Epithelial cell of proximal tubule (primary cell): ENCODE measurements at regions not wholly inside any gene's neighbourhood (a gene's known extent, or its start where the extent isn't known, plus 50 kb on each side); places are given as distances from the start of the nearest gene placed in this dataset.

Source experiments
- DNase-seq: peaks from one replicate; pipeline ENCODE4 v3.0.0-alpha.2; 2011; ENCODE audit warnings: low read depth
- H3K4me3 ChIP-seq: 2 replicates; pipeline ENCODE4 v1.5.1; 2011; ENCODE audit warnings: low read depth, mild to moderate bottlenecking, low read length
- CTCF ChIP-seq: conservative IDR thresholded peaks from 2 replicates; pipeline ENCODE4 v1.5.1; 2012; ENCODE audit warnings: low read depth, mild to moderate bottlenecking, low read length

GRCh38 chr4:122100508-122100907, 51.6 kb upstream of the BLTP1 start:
- TF ChIP-seq CTCF: no peak
- H3K4me3 ChIP-seq: no peak overlapping the region
- no peak for DNase-seq

- H3K4me3 ChIP-seq: no peak overlapping the region
- DNase-seq: no peak
- TF ChIP-seq CTCF: no peak
Observed at GRCh38 chr4:122099896-122100295, 52.2 kb upstream of the BLTP1 start.

- DNase-seq: no peak
- TF ChIP-seq CTCF: no peak
- no peak overlapping the region for H3K4me3 ChIP-seq
Observed at GRCh38 chr4:122091836-122092405, 60.2 kb upstream of the BLTP1 start.

GRCh38 chr4:122091397-122091796, 60.7 kb upstream of the BLTP1 start:
- DNase-seq: no peak

GRCh38 chr4:122090989-122091388, 61.1 kb upstream of the BLTP1 start:
- no peak for TF ChIP-seq CTCF
- DNase-seq: no peak
- no peak overlapping the region for H3K4me3 ChIP-seq

More at GRCh38 chr4:122091397-122091796, 60.7 kb upstream of the BLTP1 start:
- no peak for TF ChIP-seq CTCF
- no peak overlapping the region for H3K4me3 ChIP-seq

- no peak overlapping the region for H3K4me3 ChIP-seq
- no peak for DNase-seq
- no peak for TF ChIP-seq CTCF
Observed at GRCh38 chr4:122086338-122087065, 65.6 kb upstream of the BLTP1 start.

- DNase-seq: no peak
- TF ChIP-seq CTCF: no peak
- H3K4me3 ChIP-seq: no peak overlapping the region
Observed at GRCh38 chr4:122083989-122084388, 68.1 kb upstream of the BLTP1 start.
